Aorta (tissue), 5 donors: ENCODE measurements at regions not wholly inside any gene's neighbourhood (a gene's known extent, or its start where the extent isn't known, plus 50 kb on each side); places are given as distances from the start of the nearest gene placed in this dataset.

Experiments
- ATAC-seq: fragments of 200-7000 bp; cut with Tn5 transposase; one replicate; pipeline ENCODE4 v1.9.1; 2022; ENCODE audit warnings: moderate library complexity; ENCODE audit not compliant: low FRiP score
- DNase-seq, 2 donors: peaks; one replicate each; pipeline ENCODE4 v3.0.0-alpha.2; 2020
- H3K27ac ChIP-seq, 2 donors: one replicate each; pipeline ENCODE4 v1.5.1; 2013; ENCODE audit warnings: low read length in 2 of 2, mild to moderate bottlenecking in 2 of 2, moderate library complexity in 2 of 2, control low read depth in 1 of 2, inconsistent platforms in 1 of 2, low read depth in 1 of 2
- H3K27me3 ChIP-seq, 2 donors: one replicate each; pipeline ENCODE4 v1.6.1; 2013; ENCODE audit warnings: control low read depth in 1 of 2, low read length in 1 of 2, mild to moderate bottlenecking in 1 of 2, moderate library complexity in 1 of 2; ENCODE audit not compliant: insufficient read depth in 2 of 2, control insufficient read depth in 1 of 2
- H3K36me3 ChIP-seq, 2 donors: one replicate each; pipeline ENCODE4 v1.6.1; 2013; ENCODE audit warnings: control low read depth in 1 of 2, low read length in 1 of 2, mild to moderate bottlenecking in 1 of 2; ENCODE audit not compliant: insufficient read depth in 2 of 2, control insufficient read depth in 1 of 2
- H3K4me1 ChIP-seq, 2 donors: one replicate each; pipeline ENCODE4 v1.6.1; 2013; ENCODE audit warnings: low read length in 2 of 2, control low read depth in 1 of 2, mild to moderate bottlenecking in 1 of 2, moderate library complexity in 1 of 2; ENCODE audit not compliant: insufficient read depth in 2 of 2, control insufficient read depth in 1 of 2
- H3K4me3 ChIP-seq, 2 donors: one replicate each; pipeline ENCODE4 v1.5.1; 2013; ENCODE audit warnings: low read length in 2 of 2, control low read depth in 1 of 2, mild to moderate bottlenecking in 1 of 2
- H3K9me3 ChIP-seq: one replicate; pipeline ENCODE4 v1.6.1; 2013; ENCODE audit warnings: mild to moderate bottlenecking, low read length; ENCODE audit not compliant: control insufficient read depth
- WGBS, 2 donors: extraction: QIAGEN DNeasy Blood & Tissue Kit; methylation state at CpG; one replicate each; pipeline ENCODE4 v1.1.7; 2013; 5-methylcytosine and 5-hydroxymethylcytosine counted together
- intact Hi-C, 2 donors: fragments of 100-400 bp; cut with DNase I; formaldehyde crosslinking; loops; one replicate each; pipeline versions ENCODE4 v1.14.2 to v1.15.0; 2022
- donor health status: healthy with polysubstance abuse.
- donor health status: Bipolar disorder and iron deficiency.
- donor health status: DM: no; HTN: no; CAD: no.
- donor health status: DM: no; HTN: no; CAD: no.
- donor health status: DM: yes; HTN: yes; CAD: no.

GRCh38 chr7:123305840-123306375 lies 106.1 kb upstream of the SLC13A1 start:
- no peaks in the 10 kb centered on the region for H3K27me3 ChIP-seq
- no peaks in the 10 kb centered on the region for H3K4me1 ChIP-seq
- no peak for ATAC-seq
- no peak for DNase-seq
- no peak overlapping the region for H3K27ac ChIP-seq
- H3K9me3 ChIP-seq, result no peaks in the 10 kb centered on the region
- intact Hi-C loops, result no loop called here
- 54 to 56% methylated on average over 2 of the region's 2 CpGs for WGBS, 2 donors
- no peak overlapping the region for H3K4me3 ChIP-seq
- no peaks in the 10 kb centered on the region for H3K36me3 ChIP-seq

GRCh38 chr7:123303926-123304325 lies 104.2 kb upstream of the SLC13A1 start:
- no peak overlapping the region for H3K27ac ChIP-seq

GRCh38 chr7:123296965-123297364 lies 97.2 kb upstream of the SLC13A1 start:
- ATAC-seq (no peak), DNase-seq (no peak)
- Histone ChIP-seq H3K4me1 (no peaks in the 10 kb centered on the region), H3K9me3 (no peaks in the 10 kb centered on the region), H3K27ac (no peak overlapping the region), H3K27me3 (no peaks in the 10 kb centered on the region), H3K4me3 (no peak overlapping the region), H3K36me3 (no peaks in the 10 kb centered on the region)
- 85 to 87% methylated on average over 4 of the region's 4 CpGs for WGBS, 2 donors
- intact Hi-C loops, result no loop called here

More at GRCh38 chr7:123303926-123304325, 104.2 kb upstream of the SLC13A1 start:
- WGBS, 2 donors, result 52 to 57% methylated on average over 1 of the region's 1 CpG
- intact Hi-C loops, result no loop called here
- DNase-seq (no peak), ATAC-seq (no peak)
- H3K4me3 ChIP-seq, result no peak overlapping the region
- H3K9me3 ChIP-seq, result no peaks in the 10 kb centered on the region
- no peaks in the 10 kb centered on the region for H3K4me1 ChIP-seq
- H3K36me3 ChIP-seq, result no peaks in the 10 kb centered on the region
- H3K27me3 ChIP-seq, result no peaks in the 10 kb centered on the region

GRCh38 chr7:123293710-123294109 lies 93.9 kb upstream of the SLC13A1 start:
- intact Hi-C loops, result no loop called here
- no peak overlapping the region for H3K4me3 ChIP-seq

GRCh38 chr7:123292227-123292626 lies 92.5 kb upstream of the SLC13A1 start:
- intact Hi-C loops, result no loop called here
- ATAC-seq, result no peak
- H3K4me1 ChIP-seq, result no peaks in the 10 kb centered on the region
- H3K36me3 ChIP-seq, result no peaks in the 10 kb centered on the region
- DNase-seq, result no peak
- H3K27me3 ChIP-seq, result no peaks in the 10 kb centered on the region
- no peak overlapping the region for H3K4me3 ChIP-seq
- 73 to 86% methylated on average over 1 of the region's 1 CpG for WGBS, 2 donors
- no peaks in the 10 kb centered on the region for H3K9me3 ChIP-seq
- no peak overlapping the region for H3K27ac ChIP-seq

More at GRCh38 chr7:123293710-123294109, 93.9 kb upstream of the SLC13A1 start:
- H3K4me1 ChIP-seq, result no peaks in the 10 kb centered on the region
- no peak overlapping the region for H3K27ac ChIP-seq
- H3K36me3 ChIP-seq, result no peaks in the 10 kb centered on the region
- H3K9me3 ChIP-seq, result no peaks in the 10 kb centered on the region
- ATAC-seq, result no peak
- H3K27me3 ChIP-seq, result no peaks in the 10 kb centered on the region
- 48 to 59% methylated on average over 2 of the region's 2 CpGs for WGBS, 2 donors
- no peak for DNase-seq

- no peaks in the 10 kb centered on the region for H3K9me3 ChIP-seq
- intact Hi-C loops, result no loop called here
- H3K27me3 ChIP-seq, result no peaks in the 10 kb centered on the region
- H3K27ac ChIP-seq, result no peak overlapping the region
- H3K4me1 ChIP-seq, result no peaks in the 10 kb centered on the region
- H3K4me3 ChIP-seq, result no peak overlapping the region
- no peak for DNase-seq
- no peak for ATAC-seq
- H3K36me3 ChIP-seq, result no peaks in the 10 kb centered on the region
Observed at GRCh38 chr7:123289200-123289599, 89.4 kb upstream of the SLC13A1 start.

GRCh38 chr7:123285076-123285700 lies 85.4 kb upstream of the SLC13A1 start:
- Histone ChIP-seq H3K36me3 (no peaks in the 10 kb centered on the region), H3K27me3 (no peaks in the 10 kb centered on the region), H3K9me3 (no peaks in the 10 kb centered on the region), H3K27ac (no peak overlapping the region), H3K4me1 (no peaks in the 10 kb centered on the region), H3K4me3 (no peak overlapping the region)
- intact Hi-C loops, result no loop called here
- ATAC-seq (no peak), DNase-seq (no peak)
- WGBS, 2 donors, result 52 to 59% methylated on average over 7 of the region's 7 CpGs

- ATAC-seq (no peak), DNase-seq (no peak)
- no peak overlapping the region for H3K27ac ChIP-seq
- no peaks in the 10 kb centered on the region for H3K9me3 ChIP-seq
- H3K36me3 ChIP-seq, result no peaks in the 10 kb centered on the region
- H3K4me1 ChIP-seq, result no peaks in the 10 kb centered on the region
- 32 to 39% methylated on average over 1 of the region's 1 CpG for WGBS, 2 donors
- H3K27me3 ChIP-seq, result no peaks in the 10 kb centered on the region
- H3K4me3 ChIP-seq, result no peak overlapping the region
- intact Hi-C loops, result no loop called here
Observed at GRCh38 chr7:123283373-123283772, 83.6 kb upstream of the SLC13A1 start.

GRCh38 chr7:123282181-123282580 lies 82.4 kb upstream of the SLC13A1 start:
- Histone ChIP-seq H3K4me1 (no peaks in the 10 kb centered on the region), H3K9me3 (no peaks in the 10 kb centered on the region), H3K27me3 (no peaks in the 10 kb centered on the region), H3K4me3 (no peak overlapping the region), H3K36me3 (no peaks in the 10 kb centered on the region), H3K27ac (no peak overlapping the region)
- ATAC-seq (no peak), DNase-seq (no peak)
- intact Hi-C loops, result no loop called here
